SU-DHL-6 (cell line): ENCODE measurements at regions not wholly inside any gene's neighbourhood (a gene's known extent, or its start where the extent isn't known, plus 50 kb on each side); places are given as distances from the start of the nearest gene placed in this dataset.
"Not testable (repeated sequence)": the region's sequence is repeated elsewhere in the genome, so short reads cannot be mapped to it uniquely, and the experiment has no call there.

Experiments
- H2AFZ ChIP-seq: fragments of 200-600 bp; sonication (generic); 2 replicates; pipeline ENCODE4 v1.6.1; 2014; ENCODE audit warnings: low read depth, mild to moderate bottlenecking, moderate library complexity, mixed read lengths, antibody characterized with exemption, low read length; ENCODE audit not compliant: severe bottlenecking
- H3F3A ChIP-seq: fragments of 200-600 bp; shearing (Covaris generic); 2 replicates; pipeline ENCODE4 v1.6.0; 2016; ENCODE audit warnings: antibody characterized with exemption, mild to moderate bottlenecking; ENCODE audit not compliant: insufficient read depth
- H3K27ac ChIP-seq: fragments of 200-600 bp; sonication (generic); 2 replicates; pipeline ENCODE4 v1.5.1; 2016; ENCODE audit warnings: low read depth, mild to moderate bottlenecking, low read length, moderate library complexity, mixed read lengths
- H3K27me3 ChIP-seq: fragments of 200-600 bp; sonication (generic), shearing (Covaris generic); 2 replicates; pipeline ENCODE4 v1.6.0; 2014; ENCODE audit warnings: mild to moderate bottlenecking, low read length
- H3K36me3 ChIP-seq: fragments of 200-600 bp; sonication (generic); 2 replicates; pipeline ENCODE4 v1.6.1; 2014; ENCODE audit warnings: mild to moderate bottlenecking, low read length, mixed read lengths
- H3K4me2 ChIP-seq: fragments of 300-600, 200-600 bp; shearing (Covaris generic), sonication (generic); 2 replicates; pipeline ENCODE4 v1.6.0; 2014; ENCODE audit warnings: low read length, low read depth, mild to moderate bottlenecking; ENCODE audit not compliant: poor library complexity, severe bottlenecking
- H3K4me3 ChIP-seq: fragments of 200-600 bp; sonication (generic); 2 replicates; pipeline ENCODE4 v1.5.1; 2014; ENCODE audit warnings: antibody characterized with exemption, low read length, mild to moderate bottlenecking, mixed read lengths; ENCODE audit not compliant: insufficient read depth, poor library complexity, severe bottlenecking
- H3K79me2 ChIP-seq: fragments of 200-600 bp; sonication (generic); 2 replicates; pipeline ENCODE4 v1.6.1; 2014; ENCODE audit warnings: mild to moderate bottlenecking, low read length, moderate library complexity; ENCODE audit not compliant: insufficient read depth
- H3K9ac ChIP-seq: fragments of 200-600 bp; sonication (generic); 2 replicates; pipeline ENCODE4 v1.7.0; 2014; ENCODE audit warnings: mild to moderate bottlenecking, low read length
- H3K9me2 ChIP-seq: fragments of 200-600 bp; sonication (generic); replicated peaks from 2 replicates; pipeline ENCODE4 v1.6.1; 2014; ENCODE audit warnings: low read length; ENCODE audit not compliant: insufficient read depth
- H3K9me3 ChIP-seq: fragments of 200-600 bp; sonication (generic); 2 replicates; pipeline ENCODE4 v1.6.1; 2014; ENCODE audit warnings: low read length, mixed read lengths; ENCODE audit not compliant: insufficient read depth
- H4K20me1 ChIP-seq: fragments of 200-600 bp; sonication (generic); 2 replicates; pipeline ENCODE4 v1.6.1; 2014; ENCODE audit warnings: low read depth, mild to moderate bottlenecking, antibody characterized with exemption, low read length, moderate library complexity, mixed read lengths
- EZH2phosphoT487 ChIP-seq: fragments of 200-600 bp; sonication (generic), shearing (Covaris generic); conservative IDR thresholded peaks from 2 replicates; pipeline ENCODE4 v1.6.1; 2018; ENCODE audit warnings: mild to moderate bottlenecking, antibody characterized with exemption, low read length, moderate library complexity, mixed read lengths
- TF ChIP-seq, protein P1 (sequence below): fragments of 200-600 bp; sonication (generic); IDR thresholded peaks from one replicate; pipeline ENCODE4 v1.5.1; 2017; ENCODE audit warnings: antibody characterized with exemption, mild to moderate bottlenecking, low read length, moderate library complexity; ENCODE audit not compliant: insufficient read depth, poor library complexity, severe bottlenecking

- H3F3A ChIP-seq, H4K20me1 ChIP-seq, H3K36me3 ChIP-seq, H3K9me2 ChIP-seq, H2AFZ ChIP-seq, H3K9me3 ChIP-seq, H3K9ac ChIP-seq, H3K4me3 ChIP-seq, H3K79me2 ChIP-seq, H3K27me3 ChIP-seq, H3K4me2 ChIP-seq, H3K27ac ChIP-seq: not testable (repeated sequence)
Measured at GRCh38 chr6:60747765-60748556, 1538.1 kb downstream of the KHDRBS2 start.

- H3K4me3 ChIP-seq, H3K9me3 ChIP-seq: not testable (repeated sequence)
Measured at GRCh38 chr6:60737764-60738425, 1548.1 kb downstream of the KHDRBS2 start.

DNA sequence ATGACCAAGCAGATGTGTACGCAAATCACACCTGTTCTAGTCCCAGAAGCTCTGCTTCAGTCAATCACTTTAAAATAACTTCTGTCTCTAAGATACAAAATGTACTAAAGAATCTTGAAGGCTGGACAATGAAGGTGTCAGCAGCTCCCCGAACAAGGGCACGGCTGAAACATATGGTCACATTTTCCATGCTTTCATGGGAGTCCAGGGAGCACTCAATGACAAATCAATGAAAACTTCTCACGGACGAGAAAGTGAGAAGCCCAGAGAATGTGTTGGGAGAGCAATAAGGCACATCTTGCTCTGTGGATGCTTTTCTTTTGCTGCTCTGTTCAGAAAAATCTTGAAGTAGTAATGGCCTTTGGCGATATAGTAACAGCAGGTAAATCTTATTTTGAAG lies 1548.7 kb downstream of the KHDRBS2 start:
- H3K9me2 ChIP-seq, H3K9ac ChIP-seq, H3F3A ChIP-seq, H2AFZ ChIP-seq, H3K27me3 ChIP-seq, H3K79me2 ChIP-seq, H4K20me1 ChIP-seq, H3K9me3 ChIP-seq, H3K36me3 ChIP-seq, H3K4me2 ChIP-seq, H3K4me3 ChIP-seq, H3K27ac ChIP-seq: not testable (repeated sequence)

More at GRCh38 chr6:60737764-60738425, 1548.1 kb downstream of the KHDRBS2 start:
- not testable (repeated sequence) for H3K27ac ChIP-seq, H3K4me2 ChIP-seq, H3K79me2 ChIP-seq, H3K9me2 ChIP-seq, H3K36me3 ChIP-seq, H2AFZ ChIP-seq, H4K20me1 ChIP-seq, H3K9ac ChIP-seq, H3K27me3 ChIP-seq, H3F3A ChIP-seq

- H3K36me3 ChIP-seq, H4K20me1 ChIP-seq, H3K27me3 ChIP-seq, H3K9me3 ChIP-seq, H3F3A ChIP-seq, H3K4me2 ChIP-seq, H2AFZ ChIP-seq, H3K4me3 ChIP-seq, H3K9ac ChIP-seq, H3K79me2 ChIP-seq, H3K27ac ChIP-seq, H3K9me2 ChIP-seq: not testable (repeated sequence)
Measured at GRCh38 chr6:60723935-60724334, 1562.1 kb downstream of the KHDRBS2 start.

DNA sequence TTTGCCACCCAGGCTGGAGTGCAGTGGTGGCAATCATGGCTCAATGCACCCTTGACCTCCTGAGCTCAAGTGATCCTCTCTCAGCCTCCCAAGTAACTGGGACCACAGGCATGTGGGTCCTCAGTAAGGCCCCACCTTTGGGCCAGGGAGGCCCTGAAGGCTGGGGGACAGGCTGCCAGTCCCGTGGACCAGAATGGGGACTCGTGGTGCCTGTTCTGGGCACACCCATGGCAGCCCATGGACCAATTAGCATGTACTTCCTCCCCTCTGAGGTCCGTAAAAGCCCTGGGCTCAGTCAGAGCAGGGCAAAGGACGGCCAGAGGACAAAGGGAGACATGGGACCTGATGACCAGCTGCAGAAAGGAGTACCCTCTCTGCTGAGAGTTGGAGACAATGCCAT lies 1590.8 kb downstream of the KHDRBS2 start:
- H3K9me2 ChIP-seq, result no peaks in the 10 kb centered on the region
- no peaks in the 10 kb centered on the region for H3K36me3 ChIP-seq
- no peak overlapping the region for H3K27ac ChIP-seq
- no peaks in the 10 kb centered on the region for H3K9me3 ChIP-seq
- no peak overlapping the region for H3K9ac ChIP-seq
- H3K4me2 ChIP-seq, result no peak overlapping the region
- no peaks in the 10 kb centered on the region for H3K27me3 ChIP-seq
- no peaks in the 10 kb centered on the region for H4K20me1 ChIP-seq
- H3K4me3 ChIP-seq, result no peak overlapping the region
- no peaks in the 10 kb centered on the region for H3K79me2 ChIP-seq
- TF ChIP-seq, protein P1, sequence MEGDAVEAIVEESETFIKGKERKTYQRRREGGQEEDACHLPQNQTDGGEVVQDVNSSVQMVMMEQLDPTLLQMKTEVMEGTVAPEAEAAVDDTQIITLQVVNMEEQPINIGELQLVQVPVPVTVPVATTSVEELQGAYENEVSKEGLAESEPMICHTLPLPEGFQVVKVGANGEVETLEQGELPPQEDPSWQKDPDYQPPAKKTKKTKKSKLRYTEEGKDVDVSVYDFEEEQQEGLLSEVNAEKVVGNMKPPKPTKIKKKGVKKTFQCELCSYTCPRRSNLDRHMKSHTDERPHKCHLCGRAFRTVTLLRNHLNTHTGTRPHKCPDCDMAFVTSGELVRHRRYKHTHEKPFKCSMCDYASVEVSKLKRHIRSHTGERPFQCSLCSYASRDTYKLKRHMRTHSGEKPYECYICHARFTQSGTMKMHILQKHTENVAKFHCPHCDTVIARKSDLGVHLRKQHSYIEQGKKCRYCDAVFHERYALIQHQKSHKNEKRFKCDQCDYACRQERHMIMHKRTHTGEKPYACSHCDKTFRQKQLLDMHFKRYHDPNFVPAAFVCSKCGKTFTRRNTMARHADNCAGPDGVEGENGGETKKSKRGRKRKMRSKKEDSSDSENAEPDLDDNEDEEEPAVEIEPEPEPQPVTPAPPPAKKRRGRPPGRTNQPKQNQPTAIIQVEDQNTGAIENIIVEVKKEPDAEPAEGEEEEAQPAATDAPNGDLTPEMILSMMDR, result no peak
- TF ChIP-seq EZH2phosphoT487, result no peak
- H3F3A ChIP-seq, result no peaks in the 10 kb centered on the region
- no peak overlapping the region for H2AFZ ChIP-seq
